Fibroblast of lung (primary cell): ENCODE measurements at regions not wholly inside any gene's neighbourhood (a gene's known extent, or its start where the extent isn't known, plus 50 kb on each side); places are given as distances from the start of the nearest gene placed in this dataset.

ENCODE experiments used
- CTCF ChIP-seq, 2 donors: IDR thresholded peaks in 1 of 2; conservative IDR thresholded peaks in 1 of 2; 1 replicate in 1 of 2; 2 replicates in 1 of 2; pipeline ENCODE4 v1.5.1; 2011 to 2012; ENCODE audit warnings: low read length in 2 of 2, control low read depth in 1 of 2, inconsistent platforms in 1 of 2, low read depth in 1 of 2, mild to moderate bottlenecking in 1 of 2
- EZH2 ChIP-seq: IDR thresholded peaks from 2 replicates; pipeline ENCODE4 v1.5.1; 2012; ENCODE audit warnings: low read length, control low read depth, mild to moderate bottlenecking; ENCODE audit errors: missing control alignments

GRCh38 chr6:140604786-140605185 lies 1230.3 kb upstream of the CITED2 start:
- TF ChIP-seq CTCF (conservative IDR thresholded peaks at IDR 0.05 in 1 of 2, IDR thresholded peaks at IDR 0.05 in 1 of 2; ENCODE audit: low read depth in 1 of 2, low read length in 2 of 2) (no peak), EZH2 (no peak)
